H1 (cell line): ENCODE measurements at regions not wholly inside any gene's neighbourhood (a gene's known extent, or its start where the extent isn't known, plus 50 kb on each side); places are given as distances from the start of the nearest gene placed in this dataset.

ENCODE experiments used
- CTCF ChIA-PET: fragments of 300-600 bp; sonication (Branson Sonifier 250); formaldehyde crosslinking; loops from one replicate; lab custom pipeline; 2021; ENCODE audit not compliant: partially characterized antibody; lab: Charles Lee
- POLR2A ChIA-PET: fragments of 300-600 bp; sonication (Branson Sonifier 250); formaldehyde crosslinking; loops from one replicate; lab custom pipeline; 2021; ENCODE audit warnings: inconsistent platforms; ENCODE audit not compliant: partially characterized antibody; lab: Charles Lee
- DNase-seq, 2 experiments: peaks; one replicate each; pipeline versions ENCODE4 v3.0.0 to v3.0.0-alpha.2; 2010 to 2022; ENCODE audit warnings: low spot score in 2 of 2, low read depth in 1 of 2, mixed read lengths in 1 of 2
- FAIRE-seq: peaks from 2 replicates; lab custom pipeline; 2011; peaks lifted over from hg19 to GRCh38; lab: Jason Lieb, UNC
- H2AFZ ChIP-seq: 2 replicates; pipeline ENCODE4 v1.8.1; 2012; ENCODE audit warnings: low read length, inconsistent platforms
- H2AK5ac ChIP-seq: 2 replicates; pipeline ENCODE4 v1.6.1; 2013; ENCODE audit warnings: low read depth, low read length
- H2BK120ac ChIP-seq: replicated peaks from 2 replicates; pipeline ENCODE3; 2013; ENCODE audit warnings: low read depth, low read length, inconsistent platforms
- H2BK12ac ChIP-seq: 2 replicates; pipeline ENCODE4 v1.6.1; 2013; ENCODE audit warnings: low read depth, low read length
- H2BK15ac ChIP-seq: 2 replicates; pipeline ENCODE4 v1.6.1; 2013; ENCODE audit warnings: low read length
- H2BK20ac ChIP-seq: 2 replicates; pipeline ENCODE4 v1.6.1; 2013; ENCODE audit warnings: low read length
- H2BK5ac ChIP-seq: 2 replicates; pipeline ENCODE4 v1.6.1; 2013; ENCODE audit warnings: low read depth, low read length
- H3K14ac ChIP-seq: 2 replicates; pipeline ENCODE4 v1.6.1; 2013; ENCODE audit warnings: inconsistent platforms; ENCODE audit not compliant: insufficient read length
- H3K18ac ChIP-seq: 2 replicates; pipeline ENCODE4 v1.6.1; 2013; ENCODE audit warnings: low read length; ENCODE audit errors: extremely low read depth
- H3K23ac ChIP-seq: 2 replicates; pipeline ENCODE4 v1.6.1; 2013; ENCODE audit warnings: inconsistent platforms; ENCODE audit not compliant: insufficient read length
- H3K23me2 ChIP-seq: 2 replicates; pipeline ENCODE4 v1.6.1; 2013; ENCODE audit warnings: low read depth, low read length
- H3K27ac ChIP-seq: 2 replicates; pipeline ENCODE4 v1.6.1; 2011; ENCODE audit warnings: low read depth, low read length, inconsistent platforms
- H3K27me3 ChIP-seq, 4 experiments: replicated peaks in 1 of 4; 1 replicate in 1 of 4; 2 replicates in 3 of 4; pipeline versions ENCODE4 v1.6.1 to v1.8.1; 2011 to 2013; ENCODE audit warnings: low read length in 3 of 4, mild to moderate bottlenecking in 3 of 4, inconsistent platforms in 2 of 4, mixed read lengths in 2 of 4, moderate library complexity in 1 of 4; ENCODE audit not compliant: control insufficient read depth in 3 of 4, insufficient read depth in 3 of 4; ENCODE audit errors: extremely low read depth in 1 of 4
- H3K36me3 ChIP-seq, 4 experiments: 2 replicates each; pipeline versions ENCODE4 v1.6.1 to v1.8.1; 2011 to 2013; ENCODE audit warnings: mild to moderate bottlenecking in 4 of 4, low read length in 3 of 4, moderate library complexity in 2 of 4, control low read depth in 1 of 4, inconsistent platforms in 1 of 4; ENCODE audit not compliant: insufficient read depth in 4 of 4, control insufficient read depth in 2 of 4
- H3K4ac ChIP-seq: replicated peaks from 2 replicates; pipeline ENCODE3; 2013; ENCODE audit warnings: low read length, low read depth, mixed read lengths, inconsistent platforms; ENCODE audit not compliant: insufficient read length
- H3K4me1 ChIP-seq, 4 experiments: replicated peaks in 1 of 4; 1 replicate in 1 of 4; 2 replicates in 3 of 4; pipeline versions ENCODE4 v1.6.1 to v1.8.1; 2011 to 2013; ENCODE audit warnings: low read length in 3 of 4, inconsistent platforms in 2 of 4, mixed read lengths in 1 of 4; ENCODE audit not compliant: insufficient read depth in 4 of 4, control insufficient read depth in 3 of 4
- H3K4me2 ChIP-seq, 2 experiments: 2 replicates each; pipeline versions ENCODE4 v1.6.1 to v1.8.1; 2011 to 2013; ENCODE audit warnings: low read depth in 2 of 2, low read length in 2 of 2, control low read depth in 1 of 2, inconsistent platforms in 1 of 2, mild to moderate bottlenecking in 1 of 2; ENCODE audit not compliant: insufficient read depth in 1 of 2
- H3K4me3 ChIP-seq, 4 experiments: fragments of 200-600, 300-600 bp in 1 of 4; sonication (generic), shearing (Covaris generic), sonication (Bioruptor Twin) in 1 of 4; 2 replicates each; pipeline versions ENCODE4 v1.5.1 to v1.8.1; 2011 to 2016; ENCODE audit warnings: low read length in 4 of 4, low read depth in 3 of 4, control low read depth in 2 of 4, inconsistent platforms in 2 of 4, mild to moderate bottlenecking in 2 of 4, mixed read lengths in 1 of 4, moderate library complexity in 1 of 4; ENCODE audit not compliant: insufficient read depth in 2 of 4; ENCODE audit errors: extremely low read depth in 1 of 4
- H3K56ac ChIP-seq: replicated peaks from 2 replicates; pipeline ENCODE3; 2013; ENCODE audit warnings: low read depth, mild to moderate bottlenecking, mixed read lengths, low read length, inconsistent platforms; ENCODE audit not compliant: insufficient read length
- H3K79me1 ChIP-seq: 2 replicates; pipeline ENCODE4 v1.6.1; 2013; ENCODE audit warnings: low read depth, low read length, control low read depth
- H3K79me2 ChIP-seq, 2 experiments: 2 replicates each; pipeline versions ENCODE4 v1.6.1 to v1.8.1; 2012 to 2013; ENCODE audit warnings: low read length in 2 of 2, mild to moderate bottlenecking in 2 of 2, inconsistent platforms in 1 of 2; ENCODE audit not compliant: insufficient read depth in 2 of 2, control insufficient read depth in 1 of 2
- H3K9ac ChIP-seq, 4 experiments: replicated peaks in 1 of 4; 1 replicate in 1 of 4; 2 replicates in 3 of 4; pipeline versions ENCODE4 v1.6.1 to v1.8.1; 2011 to 2013; ENCODE audit warnings: low read depth in 3 of 4, low read length in 3 of 4, control low read depth in 2 of 4, mild to moderate bottlenecking in 2 of 4, moderate library complexity in 2 of 4, inconsistent platforms in 1 of 4; ENCODE audit errors: extremely low read depth in 1 of 4
- H3K9me3 ChIP-seq, 2 experiments: 2 replicates each; pipeline versions ENCODE4 v1.6.1 to v1.8.1; 2012 to 2013; ENCODE audit warnings: mild to moderate bottlenecking in 2 of 2, moderate library complexity in 2 of 2, control low read depth in 1 of 2, inconsistent platforms in 1 of 2, low read depth in 1 of 2, low read length in 1 of 2, mixed read lengths in 1 of 2; ENCODE audit not compliant: insufficient read depth in 2 of 2
- H4K20me1 ChIP-seq, 2 experiments: replicated peaks in 1 of 2; 2 replicates each; pipeline versions ENCODE3 to v1.8.1; 2011 to 2013; ENCODE audit warnings: inconsistent platforms in 2 of 2, low read length in 2 of 2, mild to moderate bottlenecking in 1 of 2; ENCODE audit not compliant: insufficient read depth in 2 of 2, control insufficient read depth in 1 of 2
- H4K5ac ChIP-seq: 2 replicates; pipeline ENCODE4 v1.6.1; 2013; ENCODE audit warnings: low read length, low read depth, mixed read lengths, inconsistent platforms; ENCODE audit not compliant: insufficient read length
- H4K8ac ChIP-seq: 2 replicates; pipeline ENCODE4 v1.8.0; 2013; ENCODE audit warnings: mild to moderate bottlenecking, moderate library complexity, low read length, inconsistent platforms; ENCODE audit not compliant: insufficient read depth; ENCODE audit errors: extremely low read depth
- H4K91ac ChIP-seq: replicated peaks from 2 replicates; pipeline ENCODE3; 2013; ENCODE audit warnings: low read length, mixed read lengths, inconsistent platforms; ENCODE audit not compliant: insufficient read length
- CBX5 ChIP-seq: fragments of 300-800, 300-1000 bp; sonication (generic); IDR thresholded peaks from 2 replicates; pipeline ENCODE4 v1.7.1; 2016; ENCODE audit warnings: antibody characterized with exemption, low read length, low read depth
- CBX8 ChIP-seq: fragments of 300-800, 300-1000 bp; sonication (generic); IDR thresholded peaks from 2 replicates; pipeline ENCODE4 v1.7.1; 2016; ENCODE audit warnings: low read depth, low read length, borderline replicate concordance
- CHD1 ChIP-seq: IDR thresholded peaks from 2 replicates; pipeline ENCODE4 v1.6.1; 2012; ENCODE audit warnings: low read depth, low read length, improper control_type of control experiment
- EZH2 ChIP-seq: fragments of 200-600 bp; sonication (generic); IDR thresholded peaks from 2 replicates; pipeline ENCODE4 v1.7.1; 2012; ENCODE audit warnings: low read depth, mild to moderate bottlenecking, moderate library complexity, low read length, inconsistent platforms; ENCODE audit not compliant: severe bottlenecking
- FOSL1 ChIP-seq: IDR thresholded peaks from 2 replicates; pipeline ENCODE4 v1.6.1; 2011; ENCODE audit warnings: mild to moderate bottlenecking, low read depth, low read length, moderate library complexity; ENCODE audit not compliant: insufficient read depth
- GTF2F1 ChIP-seq: IDR thresholded peaks from 2 replicates; pipeline ENCODE4 v1.6.1; 2012; ENCODE audit warnings: low read depth, low read length, improper control_type of control experiment, borderline replicate concordance
- JUN ChIP-seq: IDR thresholded peaks from 2 replicates; pipeline ENCODE4 v1.6.1; 2011; ENCODE audit warnings: low read depth, mild to moderate bottlenecking, improper control_type of control experiment, low read length
- JUND ChIP-seq: IDR thresholded peaks from 2 replicates; pipeline ENCODE4 v1.6.1; 2011; ENCODE audit warnings: mild to moderate bottlenecking, improper control_type of control experiment, low read length
- KDM1A ChIP-seq: fragments of 200-600, 300-600 bp; sonication (generic); IDR thresholded peaks from 2 replicates; pipeline ENCODE4 v1.7.1; 2016; ENCODE audit warnings: mild to moderate bottlenecking, low read length, borderline replicate concordance
- NANOG ChIP-seq: IDR thresholded peaks from 2 replicates; pipeline ENCODE4 v1.6.1; 2011; ENCODE audit warnings: low read length, low read depth, mild to moderate bottlenecking, inconsistent platforms; ENCODE audit not compliant: insufficient read depth, poor library complexity, severe bottlenecking
- RBBP5 ChIP-seq: IDR thresholded peaks from 2 replicates; pipeline ENCODE4 v1.7.1; 2012; ENCODE audit warnings: low read depth, mild to moderate bottlenecking, inconsistent platforms, low read length, moderate library complexity, borderline replicate concordance
- SRF ChIP-seq: IDR thresholded peaks from 2 replicates; pipeline ENCODE4 v1.6.1; 2011; ENCODE audit warnings: mild to moderate bottlenecking, low read depth, low read length, moderate library complexity
- TAF1 ChIP-seq: IDR thresholded peaks from 2 replicates; pipeline ENCODE4 v1.6.1; 2011; ENCODE audit warnings: mild to moderate bottlenecking, low read depth, low read length
- TCF12 ChIP-seq: IDR thresholded peaks from 2 replicates; pipeline ENCODE4 v1.6.1; 2011; ENCODE audit warnings: low read depth, mild to moderate bottlenecking, low read length
- YY1 ChIP-seq: IDR thresholded peaks from 2 replicates; pipeline ENCODE4 v1.6.1; 2011; ENCODE audit warnings: low read depth, mild to moderate bottlenecking, low read length
- whole genome bisulfite sequencing, 2 experiments: shearing (Covaris generic) in 1 of 2; methylation state at CpG; one replicate each; pipeline versions ENCODE4 v1.1.6 to v1.1.7; 2013 to 2015; ENCODE audit warnings: low lambda C conversion rate in 2 of 2, mixed read lengths in 2 of 2, inconsistent platforms in 1 of 2, low coverage in 1 of 2, missing lambda C conversion rate in 1 of 2; ENCODE audit not compliant: insufficient replicate concordance in 2 of 2, insufficient coverage in 1 of 2, insufficient read length in 1 of 2; ENCODE audit errors: extremely low coverage in 1 of 2, missing lambda C conversion rate in 1 of 2; 5-methylcytosine and 5-hydroxymethylcytosine counted together

DNA sequence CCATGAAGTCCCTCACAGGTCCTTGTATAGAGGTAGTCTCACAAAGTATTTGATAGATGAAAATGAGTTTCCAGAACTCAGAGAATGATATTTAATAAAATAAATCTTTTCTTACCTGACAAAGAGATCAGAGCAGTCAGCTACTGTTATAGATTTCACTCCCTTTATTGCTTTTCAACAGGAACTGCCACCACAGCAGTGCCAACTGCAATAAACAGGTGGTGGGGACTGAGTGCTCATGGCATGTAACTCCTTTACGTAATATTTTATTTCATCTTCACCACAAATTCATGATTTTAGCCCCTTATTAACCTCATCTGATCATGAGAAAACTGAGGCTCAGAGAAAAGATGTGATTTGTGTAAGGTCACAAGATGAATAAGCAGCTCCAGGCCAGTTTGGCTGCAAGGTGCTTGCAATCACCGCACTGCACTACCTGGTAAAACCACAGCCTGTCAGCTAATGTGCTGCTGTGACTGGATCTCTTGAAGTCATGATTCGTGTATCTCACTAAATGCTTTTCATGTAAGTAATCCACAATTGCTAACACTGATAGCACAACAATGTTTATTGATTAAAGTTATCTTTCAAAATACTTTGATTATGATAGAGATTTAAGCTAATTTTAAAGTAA lies 78.8 kb downstream of the WNT5A start:
- Histone ChIP-seq H3K79me2 (no peaks in the 10 kb centered on the region), H4K20me1 (no peaks in the 10 kb centered on the region), H3K18ac (no peak overlapping the region), H2BK15ac (no peak overlapping the region), H4K8ac (no peak overlapping the region), H3K23ac (no peak overlapping the region), H3K4me2 (no peak overlapping the region), H2BK20ac (no peak overlapping the region), H2AK5ac (no peak overlapping the region), H3K4me3 (no peak overlapping the region), H3K4me1 (no peaks in the 10 kb centered on the region), H4K5ac (no peak overlapping the region), H3K14ac (no peak overlapping the region), H2BK12ac (no peak overlapping the region), H3K9me3 (no peaks in the 10 kb centered on the region), H2BK120ac (no peak overlapping the region), H3K56ac (no peak overlapping the region), H2AFZ (no peak overlapping the region), H3K27me3 (no peaks in the 10 kb centered on the region), H3K23me2 (no peaks in the 10 kb centered on the region), H3K4ac (no peak overlapping the region), H3K27ac (no peak overlapping the region), H3K9ac (no peak overlapping the region), H4K91ac (no peak overlapping the region), H3K36me3 (no peaks in the 10 kb centered on the region), H3K79me1 (no peaks in the 10 kb centered on the region), H2BK5ac (no peak overlapping the region)
- FAIRE-seq (no peak), DNase-seq (no peak)
- CTCF ChIA-PET: interaction anchor here (0.6 to 0.7 kb wide), 2 partner anchors 207 to 555 kb away, joined by 4 to 6 read pairs; no protein-coding TSS in a partner anchor
- 86% methylated on average over 3 of the region's 3 CpGs; no CpG with 5 or more reads in 1 of the 2 experiments for WGBS, 2 experiments
- POLR2A ChIA-PET: no interaction called here
- no peak for TF ChIP-seq RBBP5
- no peak for TF ChIP-seq KDM1A
- TF ChIP-seq CHD1: no peak
- TF ChIP-seq CBX5: no peak
- no peak for TF ChIP-seq JUND
- TF ChIP-seq TAF1: no peak
- TF ChIP-seq YY1: no peak
- TF ChIP-seq GTF2F1: no peak
- TF ChIP-seq SRF: no peak
- no peak for TF ChIP-seq TCF12
- TF ChIP-seq NANOG: no peak
- TF ChIP-seq EZH2: no peak
- TF ChIP-seq CBX8: no peak
- TF ChIP-seq FOSL1: no peak
- TF ChIP-seq JUN: no peak
